Tibial artery (tissue), 4 donors: ENCODE measurements at regions not wholly inside any gene's neighbourhood (a gene's known extent, or its start where the extent isn't known, plus 50 kb on each side); places are given as distances from the start of the nearest gene placed in this dataset.

Experiments
- DNase-seq, 2 donors: peaks; one replicate each; pipeline ENCODE4 v3.0.0-alpha.2; 2019
- H3K27ac ChIP-seq, 2 donors: fragments of 200-600 bp; sonication (generic) in 1 of 2; 1 replicate in 1 of 2; 2 replicates in 1 of 2; pipeline ENCODE4 v1.5.1; 2018 to 2019; ENCODE audit warnings: mild to moderate bottlenecking in 1 of 2
- H3K27me3 ChIP-seq, 2 donors: fragments of 200-600 bp; sonication (generic) in 1 of 2; one replicate each; pipeline versions ENCODE4 v1.5.1 to v1.6.0; 2016 to 2019
- H3K36me3 ChIP-seq, 3 donors: fragments of 200-600 bp; sonication (generic) in 2 of 3; one replicate each; pipeline ENCODE4 v1.5.1; 2016 to 2019; ENCODE audit warnings: mild to moderate bottlenecking in 2 of 3
- H3K4me1 ChIP-seq, 4 donors: fragments of 200-600 bp; sonication (generic) in 2 of 4; 1 replicate in 3 of 4; 2 replicates in 1 of 4; pipeline ENCODE4 v1.5.1; 2016 to 2019
- H3K4me3 ChIP-seq, 2 donors: fragments of 200-600 bp; sonication (generic) in 1 of 2; 1 replicate in 1 of 2; 2 replicates in 1 of 2; pipeline ENCODE4 v1.5.1; 2018 to 2019; ENCODE audit warnings: mild to moderate bottlenecking in 2 of 2
- H3K9me3 ChIP-seq, 3 donors: fragments of 200-600 bp; sonication (generic) in 1 of 3; one replicate each; pipeline ENCODE4 v1.5.1; 2016 to 2019
- intact Hi-C: fragments of 100-400 bp; cut with DNase I; formaldehyde crosslinking; loops from one replicate; pipeline ENCODE4 v1.15.0; 2023; ENCODE audit warnings: low total_unique reads
- TF ChIP-seq, protein P1 (sequence below), 2 experiments: fragments of 200-600 bp in 1 of 2; fragments of 450-650 bp in 1 of 2; IDR thresholded peaks; one replicate each; pipeline ENCODE4 v1.5.1; 2017 to 2019; ENCODE audit warnings: antibody characterized with exemption in 2 of 2, mild to moderate bottlenecking in 1 of 2, moderate library complexity in 1 of 2

- TF ChIP-seq, protein P1, sequence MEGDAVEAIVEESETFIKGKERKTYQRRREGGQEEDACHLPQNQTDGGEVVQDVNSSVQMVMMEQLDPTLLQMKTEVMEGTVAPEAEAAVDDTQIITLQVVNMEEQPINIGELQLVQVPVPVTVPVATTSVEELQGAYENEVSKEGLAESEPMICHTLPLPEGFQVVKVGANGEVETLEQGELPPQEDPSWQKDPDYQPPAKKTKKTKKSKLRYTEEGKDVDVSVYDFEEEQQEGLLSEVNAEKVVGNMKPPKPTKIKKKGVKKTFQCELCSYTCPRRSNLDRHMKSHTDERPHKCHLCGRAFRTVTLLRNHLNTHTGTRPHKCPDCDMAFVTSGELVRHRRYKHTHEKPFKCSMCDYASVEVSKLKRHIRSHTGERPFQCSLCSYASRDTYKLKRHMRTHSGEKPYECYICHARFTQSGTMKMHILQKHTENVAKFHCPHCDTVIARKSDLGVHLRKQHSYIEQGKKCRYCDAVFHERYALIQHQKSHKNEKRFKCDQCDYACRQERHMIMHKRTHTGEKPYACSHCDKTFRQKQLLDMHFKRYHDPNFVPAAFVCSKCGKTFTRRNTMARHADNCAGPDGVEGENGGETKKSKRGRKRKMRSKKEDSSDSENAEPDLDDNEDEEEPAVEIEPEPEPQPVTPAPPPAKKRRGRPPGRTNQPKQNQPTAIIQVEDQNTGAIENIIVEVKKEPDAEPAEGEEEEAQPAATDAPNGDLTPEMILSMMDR (IDR thresholded peaks at IDR 0.05): no peak
- no peak for DNase-seq
- intact Hi-C loops: no loop called here
- H3K4me1 ChIP-seq: peaks cover 0 to 8% (median 0%) of the 10 kb centered on the region in 4 donors
- H3K9me3 ChIP-seq: no peaks in the 10 kb centered on the region
- no peaks in the 10 kb centered on the region for H3K27me3 ChIP-seq
- no peaks in the 10 kb centered on the region for H3K36me3 ChIP-seq
- no peak overlapping the region for H3K4me3 ChIP-seq
- no peak overlapping the region for H3K27ac ChIP-seq
Measured at GRCh38 chr1:164223378-164223777, 335.6 kb upstream of the PBX1 start.

- no peaks in the 10 kb centered on the region for H3K9me3 ChIP-seq
- TF ChIP-seq, protein P1 (IDR thresholded peaks at IDR 0.05): no peak
- H3K27ac ChIP-seq: no peak overlapping the region
- intact Hi-C loops: no loop called here
- H3K36me3 ChIP-seq: no peaks in the 10 kb centered on the region
- H3K4me1 ChIP-seq: peaks cover 0 to 10% (median 0%) of the 10 kb centered on the region in 4 donors
- no peaks in the 10 kb centered on the region for H3K27me3 ChIP-seq
- no peak for DNase-seq
- no peak overlapping the region for H3K4me3 ChIP-seq
Measured at GRCh38 chr1:164225011-164225410, 334.0 kb upstream of the PBX1 start.

- Histone ChIP-seq H3K4me1 (peaks cover 0 to 10% (median 0%) of the 10 kb centered on the region in 4 donors), H3K27me3 (no peaks in the 10 kb centered on the region), H3K27ac (no peak overlapping the region), H3K9me3 (no peaks in the 10 kb centered on the region), H3K4me3 (no peak overlapping the region), H3K36me3 (no peaks in the 10 kb centered on the region)
- TF ChIP-seq, protein P1 (IDR thresholded peaks at IDR 0.05): no peak
- DNase-seq: no peak
- intact Hi-C loops: no loop called here
Measured at GRCh38 chr1:164226977-164227376, 332.0 kb upstream of the PBX1 start.

- intact Hi-C loops: no loop called here
- Histone ChIP-seq H3K27me3 (no peaks in the 10 kb centered on the region), H3K9me3 (peaks cover 0 to 2% (median 0%) of the 10 kb centered on the region in 3 donors), H3K4me1 (peaks cover 0 to 10% (median 0%) of the 10 kb centered on the region in 4 donors), H3K27ac (no peak overlapping the region), H3K4me3 (no peak overlapping the region), H3K36me3 (no peaks in the 10 kb centered on the region)
- no peak for DNase-seq
- TF ChIP-seq, protein P1 (IDR thresholded peaks at IDR 0.05): no peak
Measured at GRCh38 chr1:164228928-164229327, 330.1 kb upstream of the PBX1 start.

DNA sequence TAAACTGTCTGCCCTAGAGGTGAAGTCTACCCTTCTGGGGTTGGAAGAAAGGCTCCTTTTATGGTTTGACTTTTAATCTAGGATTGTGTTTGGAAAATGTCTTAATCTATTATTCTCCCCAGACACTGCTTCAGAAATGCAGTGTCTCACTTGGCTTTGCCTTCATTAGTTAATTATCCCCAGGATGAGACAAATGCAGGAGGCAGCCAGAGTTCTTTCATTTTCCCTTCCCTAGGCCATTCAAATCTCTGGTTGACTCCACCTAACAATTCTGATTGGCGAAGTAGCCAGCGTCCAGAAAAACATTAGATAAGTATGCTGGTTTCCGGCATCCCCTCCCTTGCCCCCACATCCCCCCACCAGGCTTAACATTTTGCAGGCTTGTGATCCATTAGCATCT lies 325.8 kb upstream of the PBX1 start:
- H3K36me3 ChIP-seq: no peaks in the 10 kb centered on the region
- TF ChIP-seq, protein P1 (IDR thresholded peaks at IDR 0.05): no peak
- DNase-seq: no peak
- H3K27ac ChIP-seq: no peak overlapping the region
- H3K4me3 ChIP-seq: no peak overlapping the region
- intact Hi-C loops: no loop called here
- peaks cover 0 to 4% (median 0%) of the 10 kb centered on the region in 4 donors for H3K4me1 ChIP-seq
- peaks cover 0 to 9% (median 0%) of the 10 kb centered on the region in 3 donors for H3K9me3 ChIP-seq
- no peaks in the 10 kb centered on the region for H3K27me3 ChIP-seq

DNA sequence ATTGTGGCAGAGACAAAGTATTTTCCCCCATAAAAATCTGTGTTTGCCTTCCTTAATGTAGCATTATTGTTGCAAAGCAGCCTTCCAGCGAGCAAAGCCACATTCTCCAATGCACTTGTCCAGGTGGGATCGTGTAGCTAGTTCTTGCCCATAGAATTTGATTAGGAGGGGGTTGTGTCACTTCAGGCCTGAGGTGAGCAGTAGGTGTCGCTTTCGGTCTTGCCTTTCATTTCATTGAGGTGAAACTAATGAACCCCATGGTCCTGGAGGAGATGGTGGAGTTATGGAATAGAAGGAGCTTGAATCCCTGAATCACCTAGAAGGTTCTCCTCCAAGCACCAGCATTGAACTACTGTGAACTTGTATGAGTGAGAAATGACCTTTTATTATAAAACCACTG lies 318.9 kb upstream of the PBX1 start:
- no peaks in the 10 kb centered on the region for H3K9me3 ChIP-seq
- DNase-seq: no peak
- TF ChIP-seq, protein P1 (IDR thresholded peaks at IDR 0.05): no peak
- H3K4me3 ChIP-seq: no peak overlapping the region
- H3K4me1 ChIP-seq: no peaks in the 10 kb centered on the region
- H3K27ac ChIP-seq: no peak overlapping the region
- intact Hi-C loops: no loop called here
- no peaks in the 10 kb centered on the region for H3K36me3 ChIP-seq
- H3K27me3 ChIP-seq: no peaks in the 10 kb centered on the region
